Eye (tissue), 1 donor: ENCODE measurements at regions not wholly inside any gene's neighbourhood (a gene's known extent, or its start where the extent isn't known, plus 50 kb on each side); places are given as distances from the start of the nearest gene placed in this dataset.

Source experiments
- DNase-seq: peaks from one replicate; pipeline ENCODE4 v3.0.0-alpha.2; 2015

DNA sequence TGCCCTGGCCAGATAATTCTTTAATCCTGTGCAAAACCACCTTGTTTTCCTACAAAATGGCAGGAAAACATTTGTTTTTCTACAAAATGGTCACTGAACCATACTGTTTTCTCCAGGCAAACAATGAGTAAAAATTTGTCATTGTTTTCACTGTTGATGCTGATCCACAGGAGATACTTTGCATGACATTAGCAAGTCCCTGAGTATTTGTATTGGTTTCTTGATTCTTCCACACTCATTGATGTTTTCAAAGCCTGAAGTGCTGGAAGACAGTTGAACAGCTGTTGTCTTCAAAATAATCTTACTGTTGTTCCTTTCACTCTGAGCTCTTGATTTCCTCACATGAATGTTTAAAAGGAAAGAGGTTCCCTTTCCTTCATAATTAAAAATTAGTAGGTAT, 123.1 kb upstream of the HTR2A start:
- DNase-seq = no peak

DNA sequence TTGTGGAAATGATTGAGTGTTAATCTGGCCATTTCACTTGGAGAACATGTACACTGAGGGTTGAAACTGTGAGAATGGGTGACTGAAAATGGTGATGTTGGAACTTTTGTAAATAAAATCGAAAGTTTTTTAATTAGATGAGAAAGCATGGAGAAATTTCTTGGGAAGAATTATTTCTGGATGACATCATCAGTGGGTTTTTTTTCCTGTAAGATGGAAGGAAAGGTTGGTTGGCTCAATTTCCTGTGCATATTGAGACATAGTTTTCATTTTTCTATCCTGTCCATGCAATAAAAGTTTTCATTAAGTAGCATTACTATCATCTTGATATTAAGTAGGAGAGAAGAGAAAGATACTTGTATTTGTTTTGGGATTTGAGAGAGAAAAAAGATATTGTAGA, 120.6 kb upstream of the HTR2A start:
- DNase-seq = no peak

GRCh38 chr13:47008318-47008717, 111.5 kb upstream of the HTR2A start:
- DNase-seq = no peak

GRCh38 chr13:47005756-47006414, 109.0 kb upstream of the HTR2A start:
- DNase-seq = no peak

GRCh38 chr13:47004540-47004939, 107.7 kb upstream of the HTR2A start:
- no peak for DNase-seq

DNA sequence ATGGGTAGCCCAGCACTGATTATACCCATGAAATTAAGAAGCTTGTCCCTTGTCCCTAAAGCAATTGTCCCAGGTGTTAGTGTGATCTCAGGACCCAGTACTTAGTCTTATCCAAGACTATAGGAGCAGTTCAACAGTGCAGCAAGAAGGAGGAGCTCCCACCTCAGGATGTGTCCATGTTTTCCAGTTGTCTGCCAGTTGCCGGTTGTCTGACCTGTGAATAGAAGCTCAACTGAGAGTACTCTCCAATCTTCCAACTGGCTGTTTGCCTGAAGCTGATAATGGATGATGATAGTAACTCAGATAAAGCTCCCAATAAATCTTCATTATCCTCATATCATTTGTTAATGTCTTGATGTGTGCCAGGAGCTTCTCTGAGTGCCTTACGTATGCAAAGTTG, 107.2 kb upstream of the HTR2A start:
- DNase-seq = no peak

DNA sequence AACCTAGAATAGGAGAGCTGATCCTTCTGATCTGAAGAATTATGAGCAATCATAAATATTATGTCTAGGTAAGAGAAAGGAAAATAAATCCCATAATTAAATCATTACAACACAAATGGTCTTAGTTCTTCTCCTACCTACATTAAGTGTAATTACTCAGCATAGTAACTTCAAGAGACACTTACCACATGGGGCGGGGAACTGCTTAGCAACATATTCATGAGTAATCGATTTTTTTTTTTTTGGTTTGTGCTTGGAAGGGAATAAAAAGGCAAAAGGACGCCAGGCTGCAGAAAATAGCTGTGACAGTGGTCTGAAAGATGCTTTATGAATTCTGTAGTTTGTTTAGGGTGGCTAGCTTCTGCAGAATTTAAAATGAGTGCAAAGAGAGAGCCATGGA, 103.3 kb upstream of the HTR2A start:
- no peak for DNase-seq

GRCh38 chr13:46996316-46997030, 99.6 kb upstream of the HTR2A start:
- DNase-seq = no peak

DNA sequence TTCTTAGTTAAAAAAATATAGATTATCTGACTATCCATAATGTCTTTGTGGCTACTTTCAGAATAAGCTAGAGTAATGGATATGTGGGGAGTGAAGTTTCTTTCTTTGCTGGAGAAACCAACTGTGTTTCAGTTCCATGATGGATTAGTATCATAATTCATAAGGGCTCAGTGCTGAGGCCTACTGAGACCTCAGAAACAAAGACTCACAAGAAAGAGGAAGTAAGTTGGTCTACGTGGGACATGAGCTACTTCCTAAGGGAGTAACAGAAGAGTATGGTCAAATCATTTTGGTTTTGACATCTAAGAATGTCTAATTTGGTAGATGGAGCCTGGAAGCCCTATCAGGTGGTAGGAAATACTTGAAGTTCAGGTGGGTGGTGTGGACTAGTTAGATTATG, 99.0 kb upstream of the HTR2A start:
- no peak for DNase-seq

GRCh38 chr13:46994492-46994891, 97.6 kb upstream of the HTR2A start:
- DNase-seq = no peak

DNA sequence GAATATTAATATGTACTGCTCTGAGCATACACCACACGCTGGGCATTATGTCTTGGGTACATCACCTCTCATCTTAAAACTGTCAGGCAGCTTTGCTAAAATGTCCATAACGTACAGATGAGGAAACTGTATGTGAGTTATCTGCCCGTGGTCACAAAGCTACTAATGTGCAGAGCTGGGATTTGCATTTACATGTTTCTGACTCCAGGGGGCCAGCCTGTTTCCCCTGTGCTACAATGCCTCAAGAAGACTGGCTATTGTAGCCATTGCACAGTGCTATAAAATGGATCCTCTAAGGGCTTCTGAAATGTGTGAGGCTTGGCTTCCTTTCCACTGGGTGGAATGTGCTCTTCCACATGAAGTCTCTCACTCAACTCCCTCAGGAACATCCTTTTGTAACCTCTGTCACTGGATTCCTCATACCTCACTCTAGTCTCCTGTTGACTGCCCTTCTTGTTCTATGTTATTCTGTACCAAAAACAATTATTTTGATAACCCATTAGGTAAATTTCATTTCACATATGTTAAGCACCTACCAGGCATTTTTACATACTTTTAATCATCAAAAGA, 95.6 kb upstream of the HTR2A start:
- DNase-seq = no peak

- DNase-seq = no peak
Observed at GRCh38 chr13:46983881-46984280, 87.0 kb upstream of the HTR2A start.

DNA sequence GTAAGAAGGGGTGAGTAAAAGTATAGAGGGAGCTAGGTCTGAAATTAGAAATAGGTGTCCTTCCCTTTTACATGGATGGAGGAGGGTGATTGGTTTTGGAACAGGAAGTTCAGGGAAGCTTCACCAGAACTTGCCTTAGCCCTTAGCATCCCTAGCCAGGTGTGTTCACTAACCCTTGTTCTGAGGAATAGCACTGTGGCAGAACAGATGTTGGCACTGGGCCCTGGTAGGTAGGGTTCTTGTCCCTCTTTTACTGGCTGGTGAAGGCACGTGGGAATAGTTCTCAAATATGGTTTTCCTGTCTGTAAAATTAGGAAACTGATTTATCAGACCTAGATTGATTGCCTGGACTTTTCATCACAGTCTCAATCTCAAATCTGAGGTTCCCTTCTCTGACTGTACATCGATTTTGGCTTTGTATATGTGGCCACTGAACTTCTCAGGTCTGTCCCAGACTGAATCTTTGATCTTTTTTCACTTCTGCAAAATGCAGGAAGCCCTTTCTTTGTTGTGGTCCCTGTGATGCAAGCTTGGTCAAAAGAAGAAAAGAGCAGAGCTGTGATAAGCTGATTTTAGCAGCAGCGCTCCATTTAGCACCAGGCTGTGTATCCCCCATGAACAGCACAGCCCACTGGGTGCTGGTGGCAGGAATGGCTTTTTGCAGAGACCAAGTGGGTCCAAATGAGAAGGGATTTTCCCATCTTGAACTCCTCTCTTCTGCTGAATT, 86.2 kb upstream of the HTR2A start:
- no peak for DNase-seq

DNA sequence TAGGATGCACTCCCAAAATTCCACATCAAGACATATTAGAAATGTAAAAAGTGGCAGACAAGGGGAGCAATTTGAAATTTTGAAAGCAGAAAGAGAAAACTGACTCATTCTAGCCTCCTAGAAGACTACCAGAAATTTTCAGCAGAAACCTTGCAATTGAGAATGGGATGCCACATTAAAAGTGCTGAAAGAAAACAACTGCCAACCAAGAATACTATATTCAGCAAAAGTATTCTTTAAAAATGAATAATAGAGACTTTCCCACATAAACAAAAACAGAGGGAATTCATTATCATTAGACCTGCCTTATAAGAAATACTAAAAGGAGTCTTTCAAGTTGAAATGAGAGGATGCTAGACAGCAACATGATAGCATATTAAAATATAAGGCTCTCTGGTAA, 78.3 kb upstream of the HTR2A start:
- DNase-seq = no peak

GRCh38 chr13:46968450-46968849, 71.6 kb upstream of the HTR2A start:
- DNase-seq = no peak

DNA sequence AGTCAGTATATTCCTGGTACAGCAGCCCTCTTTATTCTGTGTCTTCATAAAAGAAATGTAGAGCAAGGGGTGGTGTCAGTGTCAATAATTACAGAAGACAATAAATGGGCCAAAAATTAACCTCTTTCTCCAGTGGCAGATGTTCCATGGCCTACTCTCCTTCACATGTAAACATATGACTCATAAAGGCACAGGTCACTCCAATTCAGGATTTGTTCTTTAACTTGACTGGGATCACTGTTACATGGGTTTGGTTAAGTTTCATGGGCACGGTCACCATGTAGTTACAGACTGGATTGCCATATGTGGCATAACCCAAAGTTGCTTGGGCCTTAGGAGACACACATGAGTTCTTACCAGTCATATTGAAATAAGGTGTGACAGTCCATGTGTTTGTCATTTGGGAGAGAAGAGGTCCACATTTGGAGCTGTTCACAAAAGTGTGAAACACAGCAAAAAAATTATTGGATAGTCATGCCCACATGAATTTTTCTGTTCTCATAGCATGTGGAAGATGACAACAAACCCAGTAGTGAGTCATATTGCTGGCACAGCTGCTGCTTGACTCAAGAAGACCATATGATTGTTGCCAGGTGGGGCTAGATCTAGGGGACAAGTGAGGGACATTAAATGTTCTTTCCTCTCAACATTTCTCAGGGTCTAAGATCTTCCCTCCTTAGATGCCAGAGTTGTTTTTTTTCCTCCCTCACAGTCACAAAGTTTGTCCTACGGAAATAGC, 68.1 kb upstream of the HTR2A start:
- DNase-seq = no peak

DNA sequence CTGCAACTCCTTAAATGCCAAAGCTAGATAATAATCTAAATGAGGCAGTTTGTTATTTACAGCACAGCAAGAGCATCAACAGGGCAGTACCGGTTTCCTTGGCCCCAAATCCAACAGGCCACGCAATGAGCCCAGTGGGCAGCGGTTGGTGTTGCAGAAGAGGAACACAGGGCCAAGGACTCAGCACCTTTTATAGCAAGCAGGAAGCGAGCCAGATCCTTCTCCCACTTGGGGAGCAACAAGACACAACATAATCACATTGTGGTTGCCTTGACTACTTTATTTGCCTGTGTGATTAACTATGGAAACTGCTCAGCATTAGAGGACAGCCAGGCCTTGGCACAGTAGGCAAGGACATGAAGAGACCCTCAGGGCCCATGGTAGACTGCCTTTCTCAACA, 67.1 kb upstream of the HTR2A start:
- no peak for DNase-seq

GRCh38 chr13:46962281-46962941, 65.6 kb upstream of the HTR2A start:
- DNase-seq = peak; percentile 2

- DNase-seq = no peak
Observed at GRCh38 chr13:46961719-46962118, 64.9 kb upstream of the HTR2A start.

DNA sequence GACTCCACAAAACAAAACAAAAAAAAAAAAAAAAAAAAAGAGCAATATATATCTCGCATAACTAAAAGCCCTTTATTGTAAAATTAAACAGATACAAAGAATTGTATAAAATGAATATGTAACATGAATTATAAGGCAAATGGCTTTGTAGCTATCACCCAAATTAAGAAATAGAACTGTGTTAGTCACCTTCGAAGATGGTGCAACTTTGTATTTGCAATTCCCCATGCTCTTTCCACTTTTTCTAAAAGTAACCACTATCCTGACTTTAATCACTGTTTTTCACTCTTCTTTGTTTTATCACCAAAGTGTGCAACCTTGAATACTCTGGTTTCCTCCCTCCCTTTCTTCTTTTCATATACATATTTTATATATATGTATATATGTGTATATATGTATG, 57.1 kb upstream of the HTR2A start:
- no peak for DNase-seq

DNA sequence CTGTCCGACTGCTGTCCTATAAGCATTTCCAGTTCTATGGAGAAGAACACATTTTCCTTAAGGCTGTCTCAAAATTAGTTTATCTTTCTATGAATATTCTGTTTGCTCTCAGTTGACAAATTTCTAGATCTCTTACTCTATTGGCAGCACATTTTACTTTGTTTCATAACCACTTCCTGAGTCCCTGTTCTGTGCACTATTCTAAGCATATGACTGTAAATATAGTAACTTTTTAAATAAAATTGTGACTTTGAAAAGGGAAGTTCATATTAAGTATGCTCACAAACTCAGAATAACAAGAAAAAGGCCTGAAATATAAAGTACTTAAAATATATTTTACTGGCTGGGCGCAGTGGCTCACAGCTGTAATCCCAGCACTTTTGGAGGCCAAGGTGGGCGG, 56.5 kb upstream of the HTR2A start:
- no peak for DNase-seq

DNA sequence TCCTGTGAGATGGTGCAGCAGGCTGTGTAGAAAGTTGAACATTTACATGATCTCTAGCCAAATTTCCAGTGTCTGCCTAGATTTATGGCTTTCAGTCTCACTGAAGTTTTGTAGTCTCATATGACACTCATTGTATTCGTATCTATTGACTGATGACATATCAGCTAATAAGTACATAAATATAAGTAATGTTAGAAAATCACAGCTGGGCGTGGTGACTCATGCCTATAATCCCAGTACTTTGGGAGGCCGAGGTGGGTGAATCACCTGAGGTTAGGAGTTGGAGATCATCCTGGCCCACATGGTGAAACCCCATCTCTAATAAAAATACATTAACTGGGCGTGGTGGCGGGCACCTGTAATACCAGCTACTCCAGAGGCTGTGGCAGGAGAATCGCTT, 54.7 kb upstream of the HTR2A start:
- DNase-seq = no peak

DNA sequence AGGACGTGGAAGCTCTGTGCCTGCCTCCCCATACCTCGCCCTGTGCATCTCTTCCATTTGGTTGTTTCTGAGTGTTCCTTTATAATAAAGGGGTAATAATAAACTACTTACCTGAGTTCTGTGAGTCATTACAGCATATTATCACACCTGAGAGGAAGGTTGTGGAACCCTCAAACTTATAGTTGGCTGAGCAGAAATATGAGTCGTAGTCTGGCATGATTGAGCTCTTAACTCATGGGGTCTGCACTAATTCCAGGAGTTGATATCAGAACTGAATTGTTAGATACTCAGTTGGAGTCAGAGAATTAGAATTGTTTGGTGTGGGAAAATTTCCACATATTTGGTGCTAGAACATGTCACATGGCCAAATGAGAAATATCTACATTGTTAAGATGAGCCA, 52.4 kb upstream of the HTR2A start:
- DNase-seq = no peak
